LHCN-M2 (cell line): ENCODE measurements at regions not wholly inside any gene's neighbourhood (a gene's known extent, or its start where the extent isn't known, plus 50 kb on each side); places are given as distances from the start of the nearest gene placed in this dataset.
A peak's percentile ranks its signal among the peaks of the same experiment; 100 is the strongest.

Source experiments
- DNase-seq: peaks from one replicate; pipeline ENCODE4 v3.0.0-alpha.2; 2012; ENCODE audit warnings: low read depth

DNA sequence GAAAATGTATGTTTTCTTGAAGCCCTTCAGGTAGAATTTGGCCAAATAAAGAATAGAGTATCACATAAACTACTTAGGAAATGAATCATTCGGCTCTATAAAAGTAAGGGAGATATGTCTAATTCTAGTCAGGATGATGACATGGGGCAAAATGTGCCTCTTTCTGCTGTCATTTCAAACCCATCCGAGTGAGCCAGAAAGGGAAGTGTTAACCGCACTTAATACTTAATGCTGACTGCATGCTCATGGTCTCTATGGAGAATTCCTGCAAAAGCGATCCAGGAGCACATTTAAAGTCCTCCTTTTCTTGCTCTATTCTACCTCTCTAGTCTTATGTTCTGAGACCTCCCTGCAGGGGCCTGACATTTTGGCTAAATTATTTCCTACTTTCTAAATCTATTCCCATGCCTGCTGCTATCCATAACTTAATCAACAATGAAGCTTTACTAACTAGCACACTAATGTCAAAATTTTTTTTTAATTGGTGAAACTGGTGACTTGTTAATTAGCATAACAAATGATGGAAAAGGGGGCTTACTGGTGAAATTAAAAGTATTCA, 127.4 kb downstream of the CDC42EP3 start:
- DNase-seq, result no peak

GRCh38 chr2:37544591-37545031, 126.8 kb downstream of the CDC42EP3 start:
- no peak for DNase-seq

DNA sequence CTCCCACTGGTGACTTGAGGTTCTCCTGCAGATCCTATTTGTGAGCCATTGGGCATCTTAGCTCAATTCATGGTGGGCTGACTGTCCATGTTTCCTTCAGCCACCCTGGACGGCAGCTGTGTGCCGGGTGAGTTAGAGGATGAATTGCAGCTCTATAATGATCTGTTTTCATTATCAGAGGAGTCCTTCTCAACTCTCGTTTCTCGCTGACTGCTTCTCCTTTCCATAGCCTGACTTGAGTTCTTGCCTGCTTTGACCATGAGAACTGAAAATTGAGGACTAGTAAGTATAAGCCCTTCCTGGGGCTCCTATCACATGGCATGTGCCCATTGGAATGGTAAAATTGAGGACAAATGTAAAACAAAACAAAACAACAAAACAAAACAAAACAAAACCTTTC, 121.8 kb downstream of the CDC42EP3 start:
- DNase-seq, result no peak

DNA sequence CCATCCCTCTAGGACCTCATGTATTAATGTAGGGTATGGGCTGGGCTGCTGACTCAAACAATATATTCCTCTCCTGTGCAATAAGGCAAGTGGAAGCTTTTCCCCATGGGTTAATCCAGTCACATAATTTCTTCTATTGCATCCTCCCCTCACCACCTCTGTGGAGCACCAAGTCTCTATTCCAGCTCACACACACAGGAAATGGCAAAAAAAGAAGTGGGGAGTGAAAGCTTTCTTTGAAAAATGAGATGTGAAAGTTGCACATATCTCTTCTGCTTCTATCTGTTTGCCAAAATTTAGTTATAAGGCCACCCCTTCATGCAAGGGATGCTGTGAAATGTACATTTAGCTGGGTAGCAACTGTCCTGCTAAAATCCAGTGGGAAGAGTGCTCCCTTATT, 121.3 kb downstream of the CDC42EP3 start:
- DNase-seq, result no peak

DNA sequence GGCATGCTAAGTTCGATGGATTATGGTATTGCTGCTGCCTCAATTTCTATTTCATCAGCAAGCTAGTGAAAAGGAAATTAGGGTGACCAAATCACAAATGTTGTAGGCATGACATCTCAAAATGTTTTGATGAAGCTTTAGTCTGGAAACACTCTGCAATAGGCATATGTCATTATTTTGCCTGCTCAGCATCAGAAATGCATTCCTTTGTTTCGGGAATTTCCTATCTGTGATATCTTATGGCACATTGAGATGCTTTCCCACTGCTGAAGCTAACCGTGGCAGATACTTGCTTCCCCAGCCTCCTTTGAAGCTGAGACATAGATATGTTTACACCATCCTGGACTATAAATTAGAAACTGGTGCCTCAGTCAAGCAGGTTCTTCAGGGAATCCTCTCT, 119.7 kb downstream of the CDC42EP3 start:
- no peak for DNase-seq

DNA sequence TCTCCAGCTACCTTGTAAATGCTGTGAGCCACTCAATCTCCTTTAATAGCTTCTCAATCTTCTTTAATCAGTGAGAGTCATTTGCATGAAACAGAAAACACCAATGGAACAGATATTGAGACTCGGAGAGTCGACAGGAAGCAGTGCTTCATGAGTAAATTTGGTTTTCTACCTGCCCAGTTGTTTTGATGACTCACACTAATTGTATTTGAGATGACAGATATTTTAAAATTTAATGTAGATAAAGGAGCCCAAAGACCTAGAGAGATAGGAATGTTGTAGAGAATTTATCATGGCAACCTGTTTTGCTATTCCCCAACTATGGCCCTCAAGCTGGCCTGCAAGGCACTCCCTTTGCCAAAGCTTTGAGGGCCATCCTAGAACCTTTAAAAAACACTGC, 119.1 kb downstream of the CDC42EP3 start:
- DNase-seq, result no peak

DNA sequence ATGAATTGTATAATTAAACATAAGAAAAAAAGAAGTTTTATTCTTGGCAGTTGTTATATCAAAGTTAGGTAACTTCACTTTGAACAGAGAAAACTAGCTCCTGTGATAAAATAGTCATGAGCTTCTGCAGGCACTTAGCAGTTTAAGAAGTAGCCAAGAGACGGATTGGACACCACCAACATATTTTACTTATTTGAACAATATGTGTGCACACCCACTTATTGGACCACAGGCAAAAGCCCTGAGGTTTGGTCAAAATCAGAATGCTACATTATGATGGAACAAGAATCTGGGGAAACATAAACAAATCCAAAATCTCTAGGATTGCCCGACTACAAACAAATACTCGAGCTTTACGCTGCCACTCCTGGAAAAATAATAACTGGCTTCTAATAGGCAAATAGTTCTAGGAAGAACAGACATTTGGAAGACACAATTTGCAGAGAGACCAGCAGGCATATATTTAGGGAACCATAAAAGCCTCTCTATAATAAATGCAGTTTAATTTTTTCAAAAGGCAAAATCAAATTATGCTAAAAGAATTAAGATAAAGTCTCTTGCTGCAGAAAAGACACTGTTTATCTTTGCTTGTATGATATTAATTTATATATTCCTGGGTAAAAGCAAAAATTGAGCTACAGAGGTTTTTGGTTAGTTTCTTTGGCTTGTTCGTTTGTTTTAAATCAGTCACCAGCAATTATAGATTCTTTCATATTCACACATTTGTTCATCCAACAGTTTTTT, 117.9 kb downstream of the CDC42EP3 start:
- DNase-seq, result no peak

GRCh38 chr2:37554155-37554510, 117.3 kb downstream of the CDC42EP3 start:
- no peak for DNase-seq

- DNase-seq, result no peak
These were observed 116.8 kb downstream of the CDC42EP3 start for GRCh38 chr2:37554687-37555086.

DNA sequence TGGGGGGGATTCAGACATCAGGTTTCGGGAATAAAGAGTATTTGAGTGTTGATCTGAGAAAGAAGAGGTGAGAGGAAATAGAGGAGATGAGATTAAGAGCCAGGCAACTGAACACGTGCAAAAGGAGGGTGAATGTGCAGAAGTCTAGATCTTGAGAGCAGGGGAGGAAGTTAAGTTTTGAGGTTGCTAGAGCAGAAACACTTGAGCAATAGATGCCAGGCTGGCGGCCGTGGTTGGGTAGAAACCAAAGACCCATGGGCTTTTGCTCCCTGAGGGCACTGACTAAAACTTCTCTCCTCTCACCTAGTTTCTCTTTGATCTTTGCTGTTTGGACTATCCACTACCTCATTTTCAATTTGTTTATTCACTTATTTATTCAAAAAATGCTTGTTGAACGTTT, 116.0 kb downstream of the CDC42EP3 start:
- DNase-seq, result no peak

DNA sequence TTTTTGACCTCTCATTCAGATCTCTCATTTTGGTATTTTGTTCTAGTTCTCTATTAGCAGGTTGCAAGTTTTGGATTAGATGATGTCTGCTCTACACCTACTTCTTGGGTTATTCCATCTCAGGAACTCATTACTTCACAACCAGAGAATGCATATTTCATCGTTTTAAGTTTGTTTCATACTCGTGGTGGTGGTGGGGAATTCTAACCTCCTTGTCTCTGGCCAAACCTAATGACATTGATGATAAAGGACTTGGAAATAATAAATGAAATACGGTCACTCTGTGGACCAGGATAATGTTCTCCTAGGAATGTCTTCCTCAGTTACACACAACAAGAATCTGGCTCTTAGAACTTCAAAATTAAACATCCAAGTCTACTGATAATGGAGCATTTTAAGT, 115.2 kb downstream of the CDC42EP3 start:
- DNase-seq, result no peak

GRCh38 chr2:37558623-37559022, 112.8 kb downstream of the CDC42EP3 start:
- no peak for DNase-seq

DNA sequence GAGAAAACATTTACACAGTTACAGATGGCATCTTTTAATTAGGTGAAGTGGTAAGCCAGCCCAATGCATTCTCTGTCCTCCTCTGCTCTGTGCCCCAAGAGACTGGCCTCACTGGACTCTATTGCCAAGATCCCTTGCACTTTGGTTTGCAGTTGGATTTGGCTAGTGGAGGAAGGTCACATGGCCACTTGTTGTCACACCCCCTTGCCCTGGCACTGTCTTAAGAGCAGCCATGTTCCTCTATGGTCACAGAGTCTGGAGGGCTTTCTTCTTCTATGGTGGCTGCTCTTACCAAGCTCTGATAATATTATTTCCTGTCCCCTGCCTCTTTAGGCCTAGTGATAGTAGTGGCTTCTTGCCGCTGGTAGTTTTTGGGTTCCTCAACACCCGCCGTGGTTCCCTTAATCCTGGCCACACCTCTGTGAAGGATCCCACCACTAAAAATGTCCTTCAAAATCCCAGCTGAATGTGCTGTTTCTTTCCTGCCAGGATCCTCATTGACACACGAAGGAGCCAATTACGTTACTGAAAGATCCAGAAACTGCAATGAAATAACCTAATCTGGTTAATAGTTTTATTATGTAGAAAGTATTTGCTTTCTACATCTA, 111.1 kb downstream of the CDC42EP3 start:
- no peak for DNase-seq

DNA sequence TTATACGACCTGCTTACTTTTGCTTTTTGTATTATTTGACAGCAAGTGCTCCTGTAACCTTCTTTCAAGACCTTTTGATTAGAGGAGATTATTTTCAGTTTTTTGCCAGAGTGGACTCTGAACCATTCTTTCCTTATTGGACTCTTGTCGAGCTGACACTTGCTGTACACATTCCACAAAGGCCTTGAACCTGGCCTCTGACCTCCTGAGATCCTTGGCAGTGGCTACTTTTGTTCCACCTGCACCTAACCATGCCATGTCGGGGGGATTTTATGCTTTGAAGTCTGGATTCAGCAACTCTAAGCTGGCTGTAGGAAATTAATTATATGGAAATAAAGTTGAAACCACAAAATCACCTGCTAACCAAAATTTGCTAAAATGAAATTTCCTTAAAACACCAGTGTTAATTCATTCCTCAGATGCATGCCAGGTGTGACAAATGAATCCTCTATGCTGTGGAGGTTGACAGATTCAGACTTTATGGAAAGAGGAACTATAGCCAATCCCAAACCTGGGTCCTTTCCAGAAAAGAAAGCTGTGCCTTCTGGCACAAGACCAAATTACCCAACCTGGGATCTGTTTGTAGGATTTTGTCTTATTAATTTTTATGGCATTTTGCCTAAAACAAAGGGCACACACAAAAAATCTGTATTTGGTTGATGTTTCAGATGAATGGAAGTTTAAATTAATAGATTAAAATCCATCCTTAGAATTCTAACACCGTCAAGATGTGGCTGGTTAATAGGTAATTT, 110.4 kb downstream of the CDC42EP3 start:
- DNase-seq, result peak; percentile 52

DNA sequence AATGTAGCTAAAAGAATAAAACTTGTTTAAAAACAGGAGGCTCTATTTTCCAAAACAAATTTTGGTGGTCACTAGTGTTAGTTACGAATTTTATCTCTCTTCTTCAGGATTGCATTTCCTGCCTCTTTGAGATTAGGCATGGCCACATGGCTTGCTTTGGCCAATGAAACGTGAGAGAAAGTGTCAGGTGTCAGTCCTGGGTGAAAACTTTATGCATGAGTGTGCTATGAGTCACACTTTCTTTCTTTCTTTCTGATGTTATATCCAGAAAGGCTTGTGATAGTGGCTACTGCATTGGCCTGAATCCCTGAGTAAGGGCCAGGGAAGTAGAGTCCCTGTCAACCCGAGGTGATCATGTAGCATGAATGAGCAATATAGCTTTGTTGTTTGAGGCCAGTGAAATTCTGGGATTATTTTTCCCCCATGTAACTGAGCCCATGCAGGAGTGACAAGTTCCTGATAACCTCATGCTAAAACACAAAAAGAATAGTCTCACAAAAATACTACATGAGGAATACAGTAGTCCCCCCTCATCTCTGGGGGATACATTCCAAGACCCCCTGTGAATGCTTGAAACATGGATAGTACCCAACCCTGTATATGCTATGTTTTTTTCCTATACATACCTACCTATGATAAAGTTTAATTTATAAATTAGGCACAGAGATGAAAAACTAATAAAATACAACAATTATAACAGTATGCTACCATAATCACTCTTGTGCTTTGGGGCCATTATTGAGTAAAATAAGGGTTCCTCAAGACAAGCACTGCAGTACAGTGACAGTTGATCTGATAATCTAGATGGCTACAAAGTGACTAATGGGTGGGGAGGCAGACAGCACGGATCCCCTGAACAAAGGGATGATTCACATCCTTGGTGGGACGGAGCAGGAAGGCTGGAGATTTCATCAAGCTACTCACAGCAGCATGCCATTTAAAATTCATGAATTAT, 109.5 kb downstream of the CDC42EP3 start:
- DNase-seq, result peak; percentile 98

- no peak for DNase-seq
These were observed 107.9 kb downstream of the CDC42EP3 start for GRCh38 chr2:37563375-37564015.

DNA sequence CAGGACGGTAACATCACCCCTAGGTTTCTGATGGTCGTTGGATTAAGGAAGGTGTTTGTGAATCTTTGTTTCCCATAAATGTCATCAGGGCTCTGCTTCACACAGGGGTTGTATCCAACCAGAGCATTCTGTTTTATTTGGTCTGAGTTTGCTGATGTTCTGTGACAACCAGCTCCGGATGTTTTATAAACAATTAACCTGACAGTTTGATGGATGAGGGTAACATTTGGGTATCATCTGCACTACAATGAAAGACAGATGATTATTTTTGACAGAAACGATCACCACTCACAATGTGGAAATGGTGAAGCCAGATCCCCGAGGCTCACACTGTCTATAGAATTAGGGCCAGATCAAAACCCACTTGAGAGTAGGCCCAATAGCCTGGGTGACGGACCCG, 107.1 kb downstream of the CDC42EP3 start:
- no peak for DNase-seq

- peak; percentile 86 for DNase-seq
These were observed 104.9 kb downstream of the CDC42EP3 start for GRCh38 chr2:37566517-37566981.

GRCh38 chr2:37568565-37568964, 102.9 kb downstream of the CDC42EP3 start:
- no peak for DNase-seq

GRCh38 chr2:37569131-37569823, 102.2 kb downstream of the CDC42EP3 start:
- DNase-seq, result no peak
